GM19438 (cell line): ENCODE measurements at regions not wholly inside any gene's neighbourhood (a gene's known extent, or its start where the extent isn't known, plus 50 kb on each side); places are given as distances from the start of the nearest gene placed in this dataset.

Source experiments
- ATAC-seq: cut with Tn5 transposase; IDR thresholded peaks from one replicate; pipeline ENCODE4 v1.9.1; 2021; ENCODE audit warnings: low read depth; ENCODE audit not compliant: unreplicated experiment

DNA sequence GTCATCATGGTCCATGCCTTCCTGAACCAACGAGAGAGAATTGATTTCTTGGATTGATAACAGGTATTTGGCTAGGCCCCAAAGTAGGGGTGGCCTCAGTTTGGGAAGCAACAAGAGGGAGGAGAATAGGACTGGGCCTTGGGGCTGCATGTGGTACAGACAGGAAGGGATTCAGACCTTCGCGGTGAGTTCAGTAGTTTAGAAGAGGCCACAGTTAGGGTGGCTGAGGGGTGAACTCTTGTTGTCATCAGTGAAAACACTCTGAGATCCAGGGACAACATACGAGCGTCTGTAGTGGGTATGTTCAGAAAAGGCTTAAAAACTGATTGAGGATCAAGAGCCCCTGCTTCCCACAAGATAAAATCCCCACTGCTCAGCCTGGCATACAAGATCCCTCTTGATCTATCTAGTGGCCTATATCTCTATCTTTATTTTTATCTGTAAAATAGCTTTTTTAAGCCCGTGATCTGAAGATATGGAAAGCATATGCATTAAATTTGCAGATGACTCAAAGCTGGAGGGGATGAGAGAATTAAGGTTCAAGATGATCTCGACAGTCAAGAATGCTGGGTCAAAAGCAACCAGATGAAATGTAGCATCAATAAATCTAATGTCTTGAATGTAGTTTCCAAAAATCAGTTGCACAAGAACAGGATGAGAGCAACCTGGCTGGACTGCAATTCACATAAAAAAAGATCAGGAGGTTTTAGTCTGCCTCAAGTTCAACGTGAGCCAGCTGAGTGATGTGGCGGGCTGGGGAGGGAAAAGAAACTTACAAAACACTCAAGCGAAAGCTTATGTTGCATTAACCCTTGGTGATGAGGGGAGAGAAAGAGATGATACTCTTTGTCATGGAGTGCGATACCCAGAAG is 221.1 kb upstream of the TLE3 start:
- ATAC-seq: peak; percentile 35

DNA sequence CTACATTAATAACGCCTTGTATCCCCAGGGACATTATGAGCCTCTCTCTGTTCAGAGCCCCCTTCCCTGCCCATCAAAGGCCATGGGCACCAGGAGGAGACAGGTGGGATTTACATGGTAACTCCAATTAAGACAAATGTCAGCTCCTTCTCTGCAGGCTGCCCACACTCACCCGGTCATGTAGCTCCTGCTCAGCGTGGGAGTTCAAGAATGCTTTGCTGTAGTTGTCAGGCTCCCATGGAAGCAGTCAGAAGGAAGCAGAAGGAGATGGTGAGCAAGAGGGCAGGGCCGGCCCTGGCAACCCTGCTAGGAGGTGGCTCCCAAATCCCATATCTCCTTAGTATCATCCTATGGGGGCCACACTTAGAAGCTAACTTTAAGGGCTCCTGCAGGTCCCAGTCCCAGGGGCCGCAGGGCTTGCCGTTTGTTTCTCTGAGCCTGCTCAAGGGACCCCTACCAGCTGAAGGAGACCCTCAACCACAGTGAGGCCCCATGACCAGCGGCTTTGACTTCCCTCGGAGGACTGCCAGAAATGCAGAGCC is 218.4 kb upstream of the TLE3 start:
- ATAC-seq: no peak

DNA sequence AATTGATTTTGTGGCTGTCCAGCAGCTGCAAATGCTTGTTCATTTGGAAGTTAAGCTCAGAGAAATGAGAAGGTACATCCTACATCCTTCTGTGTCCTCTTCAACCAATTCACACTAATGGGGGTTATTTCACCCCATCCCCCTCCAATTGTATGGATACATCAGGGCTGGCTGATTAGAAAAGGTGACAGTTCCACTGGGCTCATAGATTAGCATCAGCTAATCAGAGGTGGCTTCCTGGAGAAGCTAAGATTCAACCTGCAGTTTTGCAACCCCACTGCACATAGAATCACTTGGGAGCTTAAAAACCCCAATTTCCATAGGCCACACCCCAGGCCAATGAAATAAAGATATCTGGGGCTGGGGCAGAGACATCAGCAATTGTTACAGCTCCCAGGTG is 217.7 kb upstream of the TLE3 start:
- ATAC-seq: no peak

DNA sequence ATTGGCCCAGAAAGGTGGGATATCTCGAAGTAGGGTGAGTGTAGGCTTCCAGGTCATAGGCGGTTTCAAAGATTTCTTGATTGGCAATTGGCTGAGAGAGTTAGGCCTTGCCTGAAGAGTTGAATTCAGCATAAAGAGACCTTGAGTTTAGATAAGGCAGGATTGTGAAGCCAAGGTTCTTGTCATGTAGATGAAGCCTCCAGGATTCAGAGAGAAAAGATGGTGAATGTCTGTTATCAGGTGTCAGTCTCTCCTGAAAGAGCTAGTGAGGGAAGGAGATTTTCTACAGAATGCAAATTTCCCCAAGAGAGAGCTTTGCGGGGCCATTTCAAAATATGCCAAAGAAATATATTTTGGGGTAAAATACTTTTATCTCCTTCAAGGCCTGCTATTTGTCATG is 217.0 kb upstream of the TLE3 start:
- no peak for ATAC-seq

DNA sequence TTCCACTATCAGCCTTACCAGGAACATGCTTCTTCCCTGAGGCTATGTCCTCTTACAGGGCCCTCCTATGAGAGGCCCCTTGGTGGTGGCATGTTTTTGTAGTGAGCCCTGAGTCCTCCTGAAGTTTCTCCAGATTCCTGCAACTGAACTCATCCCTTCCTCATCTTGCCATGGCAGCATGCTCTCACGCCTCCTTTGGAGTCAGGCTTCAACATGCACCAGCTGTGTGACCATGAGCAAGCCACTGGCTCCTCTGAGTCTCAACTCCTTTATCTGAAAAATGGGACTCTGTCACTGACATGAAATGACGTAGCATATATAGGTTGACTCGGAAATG is 216.3 kb upstream of the TLE3 start:
- ATAC-seq: no peak

DNA sequence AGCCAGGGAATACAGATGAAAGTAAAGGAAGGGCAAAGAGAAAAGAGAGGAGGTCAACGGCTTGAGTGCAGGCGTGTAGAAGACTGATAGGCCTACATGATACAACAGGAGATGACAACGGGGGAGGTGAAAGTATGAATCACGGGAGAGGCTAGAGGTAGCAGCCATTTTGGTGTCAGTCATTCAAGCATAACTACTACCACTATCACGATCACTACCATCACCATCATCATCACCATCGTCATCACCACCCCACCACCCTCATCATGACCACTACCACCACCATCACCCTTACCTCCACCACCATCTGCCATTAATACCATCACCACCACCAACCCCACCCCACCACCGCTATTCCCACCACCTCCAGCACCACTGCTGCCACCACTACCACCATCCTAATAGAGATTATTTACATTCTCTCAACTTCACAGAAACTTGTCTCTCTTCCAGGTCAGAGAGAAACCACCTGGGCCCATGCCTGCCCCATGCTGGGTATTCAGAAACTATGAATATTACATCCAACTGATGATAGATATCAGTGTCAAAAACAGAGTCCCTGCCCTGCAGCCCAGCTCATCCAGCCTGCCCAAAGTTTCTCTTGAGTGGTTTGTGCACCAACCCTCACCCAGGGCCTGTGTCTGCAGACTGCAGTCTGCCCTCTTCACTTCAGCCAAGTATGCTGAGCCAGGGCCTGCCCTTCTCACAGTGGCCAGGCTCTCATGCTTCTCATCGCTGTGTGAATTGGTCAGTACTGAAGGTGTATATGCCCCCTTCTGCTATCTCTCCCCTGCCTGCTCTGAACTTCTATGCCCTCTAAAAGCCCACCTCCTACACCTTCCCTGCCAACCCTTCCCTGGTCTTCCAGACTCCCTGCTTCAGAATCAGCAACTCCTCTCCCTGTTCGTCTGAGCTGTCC is 215.6 kb upstream of the TLE3 start:
- ATAC-seq: no peak

DNA sequence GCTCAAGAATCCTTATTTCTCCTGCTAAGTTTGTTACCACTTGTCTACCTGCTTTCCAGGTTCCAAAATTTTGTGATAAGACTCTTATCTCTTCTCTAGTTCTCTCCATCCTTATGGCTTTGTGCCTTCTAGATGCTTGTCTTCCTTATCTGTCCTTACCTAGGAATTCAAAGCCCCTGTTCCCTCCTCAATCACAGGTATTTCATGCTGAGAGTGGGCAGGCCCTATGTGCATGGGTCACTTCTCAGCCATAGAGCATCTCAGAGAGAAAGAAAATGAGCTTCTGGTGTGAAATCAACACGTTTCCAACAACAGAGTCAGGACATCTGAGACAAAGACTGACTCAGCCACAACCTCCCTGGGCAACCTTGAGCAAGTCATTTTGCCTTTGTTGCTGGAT is 214.1 kb upstream of the TLE3 start:
- no peak for ATAC-seq

DNA sequence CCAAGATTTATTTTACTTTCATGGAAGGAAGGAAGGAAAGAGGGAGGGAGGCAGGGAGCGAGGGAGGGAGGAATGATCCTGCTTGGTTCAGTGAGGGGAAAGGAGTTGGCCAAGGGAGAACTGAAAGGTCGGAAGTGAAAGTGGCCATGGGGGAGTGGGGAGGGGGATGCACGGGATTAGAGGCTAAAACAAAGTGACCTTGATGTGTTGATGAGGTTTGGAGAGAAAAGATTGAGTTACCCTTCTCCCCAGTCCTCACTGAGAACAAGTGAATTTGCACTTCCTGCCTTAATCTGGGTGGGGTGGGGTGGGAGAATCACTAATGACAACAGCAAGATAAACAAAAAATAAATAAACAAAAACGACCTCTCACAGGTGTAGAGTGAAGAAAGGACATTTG is 212.0 kb upstream of the TLE3 start:
- no peak for ATAC-seq

DNA sequence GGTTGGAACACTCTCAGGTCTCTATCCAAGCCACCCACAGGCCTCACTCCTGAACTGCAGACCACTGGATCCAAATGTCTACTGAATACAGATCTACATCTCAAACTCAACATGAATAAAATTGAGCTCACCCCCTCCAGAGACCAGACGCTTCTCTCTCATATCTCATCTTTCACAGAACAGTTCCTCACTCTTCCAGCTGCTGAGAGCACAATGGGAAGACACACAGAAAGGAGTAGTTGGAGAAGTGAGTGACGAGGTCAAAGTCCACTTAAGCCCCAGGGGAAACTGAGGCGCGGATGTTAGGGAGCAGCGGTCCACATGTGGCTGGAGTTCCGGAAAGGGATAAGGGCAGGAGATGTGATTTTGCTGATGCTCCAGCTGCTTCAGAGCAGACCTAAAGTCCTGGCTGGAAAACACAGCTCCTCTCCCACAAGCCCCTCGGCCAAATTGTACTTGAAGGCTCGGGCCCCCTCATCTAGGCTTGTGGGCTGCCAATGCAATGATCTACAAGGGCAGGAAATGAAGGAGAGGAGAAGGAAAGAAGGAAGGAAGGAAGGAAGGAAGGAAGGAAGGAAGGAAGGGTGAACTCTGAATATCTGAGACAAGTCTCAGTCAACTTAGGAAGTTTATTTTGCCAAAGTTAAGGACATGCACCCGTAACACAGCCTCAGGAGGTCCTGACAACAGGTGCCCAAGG is 211.2 kb upstream of the TLE3 start:
- ATAC-seq: no peak

DNA sequence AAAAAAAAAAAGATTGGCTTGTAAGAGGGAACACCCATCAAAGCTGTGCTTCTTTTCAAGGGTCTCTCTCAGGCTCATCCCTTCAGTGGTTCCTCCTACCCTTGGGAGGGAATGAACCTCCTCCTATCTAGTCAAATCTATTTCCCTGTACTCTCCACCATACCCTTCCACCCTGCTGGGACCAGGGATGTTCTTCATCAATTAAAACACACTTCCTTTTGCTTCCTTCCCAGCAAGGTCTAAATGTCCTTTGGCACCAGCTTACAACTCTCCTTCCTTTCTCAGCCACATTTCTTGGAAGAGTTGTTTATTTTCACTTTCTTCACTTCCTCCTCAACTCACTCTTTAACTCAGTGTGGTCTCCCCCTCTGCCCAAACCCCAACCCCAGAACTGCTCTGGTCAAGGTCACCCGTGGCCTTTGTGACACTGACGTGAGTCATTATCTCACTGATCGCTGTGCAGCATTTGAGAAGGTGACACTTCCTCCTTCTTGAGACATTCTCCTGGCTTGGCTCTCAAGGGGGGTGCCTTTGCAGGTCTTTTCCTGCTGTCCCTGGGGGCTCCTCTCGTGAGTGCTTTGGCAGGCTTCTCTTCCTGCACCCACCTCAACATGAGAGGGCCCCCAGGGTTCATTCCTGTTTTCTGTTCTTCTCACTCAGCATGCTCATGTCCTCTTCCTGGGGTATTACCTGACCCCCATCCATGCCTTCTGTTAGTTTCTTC is 210.5 kb upstream of the TLE3 start:
- no peak for ATAC-seq

DNA sequence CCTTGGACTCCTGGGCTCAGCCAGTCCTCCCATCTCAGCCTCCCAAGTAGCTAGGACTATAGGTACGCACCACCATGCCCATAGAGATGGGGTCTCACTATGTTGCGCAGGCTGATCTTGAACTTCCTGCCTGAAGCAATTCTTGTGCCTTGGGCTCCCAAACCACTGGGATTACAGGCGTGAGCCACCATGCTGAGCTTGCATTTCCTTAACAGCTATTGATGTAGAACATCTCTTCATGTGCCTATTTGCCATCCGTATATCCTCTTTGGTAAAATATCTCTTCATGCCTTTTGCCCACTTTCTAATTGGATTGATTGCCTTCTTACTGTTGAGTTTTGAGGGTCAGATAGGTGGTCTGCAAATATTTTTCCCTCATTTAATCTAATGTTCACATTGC is 208.9 kb upstream of the TLE3 start:
- no peak for ATAC-seq

DNA sequence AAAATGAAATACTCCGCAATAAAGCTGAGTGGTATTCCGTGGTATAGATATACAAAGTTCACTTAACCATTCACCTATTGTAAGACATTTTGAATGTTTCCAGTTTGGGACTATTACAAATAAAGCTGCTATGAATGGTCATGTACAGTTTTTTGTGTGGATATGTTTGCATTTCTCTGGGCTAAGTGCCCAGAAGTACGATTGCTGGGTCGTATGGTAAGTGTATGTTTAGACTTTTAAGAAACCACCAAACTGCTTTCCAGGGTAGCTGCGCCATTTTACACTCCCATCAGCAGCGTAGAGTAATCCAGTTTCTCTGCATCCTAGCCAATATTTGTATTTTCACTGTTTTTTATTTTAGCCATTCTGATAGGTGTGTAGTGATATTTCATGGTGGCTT is 208.4 kb upstream of the TLE3 start:
- ATAC-seq: no peak

DNA sequence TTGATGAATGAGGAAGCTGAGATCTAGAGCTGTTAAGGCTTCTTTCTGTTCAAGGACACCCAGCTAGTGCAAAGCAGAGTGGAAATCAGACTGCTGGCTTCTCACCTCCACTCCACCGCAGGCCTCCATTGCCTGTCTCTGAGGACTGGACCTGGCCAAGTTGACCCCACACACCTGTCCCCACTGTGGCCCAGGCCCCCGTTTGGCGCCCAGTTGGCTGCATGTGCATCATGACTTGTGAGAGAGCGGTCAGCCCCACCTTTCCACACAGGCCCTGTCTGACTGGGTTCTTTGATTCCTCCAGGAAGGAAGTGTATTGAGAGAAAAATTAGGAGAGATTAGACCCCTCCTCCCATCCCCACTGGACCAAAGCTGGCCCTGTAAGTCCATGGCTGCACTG is 206.3 kb upstream of the TLE3 start:
- no peak for ATAC-seq

DNA sequence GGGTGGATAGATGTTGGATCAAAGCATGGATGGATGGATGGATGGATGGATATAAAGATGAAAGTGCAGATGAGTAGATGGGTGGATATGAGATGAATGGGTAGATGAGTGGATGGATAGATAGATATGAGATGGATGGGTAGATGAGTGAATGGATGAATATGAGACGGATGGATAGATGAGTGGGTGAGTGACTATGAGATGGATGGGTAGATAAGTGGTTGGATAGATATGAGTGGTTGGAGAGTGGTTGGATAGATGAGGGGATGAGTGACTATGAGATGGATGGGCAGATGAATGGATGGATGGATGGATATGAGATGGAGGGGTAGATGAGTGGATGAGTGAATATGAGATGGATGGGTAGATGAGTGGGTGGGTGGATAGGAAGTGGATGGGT is 204.6 kb upstream of the TLE3 start:
- ATAC-seq: no peak

DNA sequence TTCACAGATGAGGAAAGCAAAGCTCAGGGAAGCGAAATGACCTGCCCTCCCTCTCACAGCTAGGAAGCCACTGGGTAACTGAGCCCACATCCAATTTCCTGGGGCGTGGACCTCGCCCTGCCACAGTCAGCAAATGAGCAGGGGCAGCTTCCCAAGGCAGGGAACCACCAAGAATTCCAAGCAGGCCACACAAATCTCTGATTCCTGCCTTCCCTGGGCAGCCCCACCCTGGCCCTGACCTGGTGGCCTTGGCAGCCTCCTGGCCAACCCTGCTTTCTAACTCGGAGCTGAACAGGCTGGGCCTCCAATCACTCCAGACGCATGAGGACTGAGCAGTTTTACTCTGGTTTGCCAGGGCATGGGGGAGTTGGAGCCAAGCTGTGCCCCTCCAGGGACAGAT is 203.7 kb upstream of the TLE3 start:
- ATAC-seq: no peak

DNA sequence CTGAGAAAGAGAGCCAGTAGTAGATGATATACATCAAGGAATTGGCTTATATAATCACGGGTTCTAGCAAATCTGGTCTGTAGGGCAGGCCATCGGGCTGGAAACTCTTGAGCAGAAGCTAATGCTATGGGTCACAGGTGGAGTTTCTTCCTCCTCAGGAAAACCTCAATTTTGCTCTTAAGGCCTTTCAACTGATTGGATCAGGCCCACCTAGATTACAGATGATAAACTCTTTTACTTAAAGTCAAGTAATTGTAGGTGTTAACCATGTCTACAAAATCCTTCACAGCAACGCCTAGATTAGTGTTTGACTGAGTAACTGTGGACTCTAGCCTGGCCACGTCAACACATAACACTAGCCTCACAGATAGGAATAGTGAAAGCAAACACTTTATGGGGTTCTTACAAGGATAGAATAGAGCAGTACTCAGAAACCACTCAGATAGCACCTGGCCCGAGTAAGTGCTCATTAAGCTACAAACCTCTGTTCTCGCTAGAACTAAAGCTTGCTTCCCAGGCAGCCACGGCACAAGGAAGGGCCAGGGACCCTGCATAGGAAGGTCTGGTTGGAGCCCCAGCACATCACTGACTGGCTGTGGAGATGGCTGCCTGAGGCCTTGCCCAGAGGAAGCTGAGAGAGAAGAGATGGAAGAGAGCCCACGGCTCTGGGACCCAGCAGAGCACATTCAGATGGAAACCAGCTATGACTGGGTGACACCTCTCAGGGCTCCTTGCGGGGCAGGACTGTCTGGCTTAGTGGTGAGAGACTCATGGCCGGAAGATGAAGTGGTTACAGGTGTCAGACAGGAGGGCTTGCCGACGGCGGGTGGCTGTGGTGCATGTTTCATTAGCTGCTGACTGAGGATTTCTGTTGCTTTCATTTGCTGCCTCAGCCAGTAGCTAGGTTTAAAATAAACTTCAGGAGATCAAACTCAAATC is 202.5 kb upstream of the TLE3 start:
- ATAC-seq: peak; percentile 98

DNA sequence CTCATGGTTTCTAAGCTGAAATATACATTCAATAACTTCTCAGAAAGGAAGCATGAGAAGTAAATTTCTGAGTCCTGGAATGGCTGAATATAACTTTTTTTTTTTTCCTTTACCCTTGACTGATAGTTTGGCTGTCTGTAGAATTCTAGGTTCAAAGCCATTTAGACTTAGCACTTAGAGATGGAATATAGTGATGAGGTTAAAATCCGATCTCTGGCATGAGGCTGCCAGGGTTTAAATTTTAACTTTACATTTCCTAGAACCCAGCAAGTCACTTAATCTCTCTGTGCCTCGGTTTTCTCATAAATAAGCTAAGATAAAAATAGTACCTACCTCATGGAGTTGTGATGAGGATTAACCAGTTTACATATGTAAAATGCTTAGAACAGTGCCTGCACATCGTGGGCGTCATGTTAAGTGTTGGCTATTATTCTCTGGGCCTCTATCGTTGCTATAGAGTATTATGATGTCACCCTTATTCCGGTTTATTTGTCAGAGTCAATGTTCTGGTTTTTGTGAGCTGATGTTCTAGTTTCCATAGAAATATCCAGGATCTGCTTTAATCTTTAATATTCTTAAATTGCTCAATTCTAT is 199.8 kb upstream of the TLE3 start:
- ATAC-seq: no peak

DNA sequence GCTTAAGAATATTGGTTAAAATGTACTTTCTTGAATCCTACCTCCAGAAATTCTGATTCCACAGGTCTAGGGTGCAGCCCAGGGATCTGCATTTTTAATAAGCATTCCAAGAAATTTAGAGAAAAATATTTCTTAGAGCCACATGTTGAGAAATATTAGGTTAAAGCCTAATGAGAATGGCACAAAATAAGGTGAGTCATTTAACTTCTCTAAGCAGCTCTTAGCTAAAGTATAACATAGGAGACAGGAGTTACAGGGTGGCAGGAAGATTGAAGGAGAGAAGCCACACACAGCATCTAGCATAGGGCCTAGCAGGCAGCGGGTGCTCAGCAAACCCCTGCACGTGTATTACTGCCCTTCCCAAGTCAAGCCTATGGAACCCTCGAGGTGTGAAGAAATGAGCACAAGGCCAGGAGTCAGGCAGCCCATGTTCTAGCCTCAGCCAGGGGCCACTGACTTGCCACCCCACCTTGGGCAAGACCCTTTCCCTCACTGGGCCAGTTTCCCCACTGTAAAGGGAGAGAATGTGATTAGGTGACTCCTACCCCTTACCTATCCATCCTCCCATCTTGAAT is 197.1 kb upstream of the TLE3 start:
- ATAC-seq: no peak
